ENCODE measurements at regions not wholly inside any gene's neighbourhood (a gene's known extent, or its start where the extent isn't known, plus 50 kb on each side); places are given as distances from the start of the nearest gene placed in this dataset.

GRCh38 chr3:144296808-144297207, 325.2 kb downstream of the DIPK2A start:
- TF ChIP-seq CTCF (IDR thresholded peaks at IDR 0.05) (no peak), POLR2AphosphoS5 (IDR thresholded peaks at IDR 0.05) (no peak), POLR2A (IDR thresholded peaks at IDR 0.05) (no peak)

Data from sigmoid colon (tissue), 4 donors.